ENCODE measurements at regions not wholly inside any gene's neighbourhood (a gene's known extent, or its start where the extent isn't known, plus 50 kb on each side); places are given as distances from the start of the nearest gene placed in this dataset.

- no peaks in the 10 kb centered on the region for H3K4me1 ChIP-seq
- H3K9me3 ChIP-seq, result no peaks in the 10 kb centered on the region
- no peak overlapping the region for H3K4me3 ChIP-seq
- no peak overlapping the region for H3K27ac ChIP-seq
- H3K36me3 ChIP-seq, result no peaks in the 10 kb centered on the region
- no peak for DNase-seq (ENCODE audit: low spot score in 2 of 2)
- H3K27me3 ChIP-seq, result no peaks in the 10 kb centered on the region
- TF ChIP-seq CTCF (IDR thresholded peaks at IDR 0.05), result no peak
- no peak for TF ChIP-seq POLR2AphosphoS5 (IDR thresholded peaks at IDR 0.05)
- no peak for TF ChIP-seq POLR2A (IDR thresholded peaks at IDR 0.05)
- intact Hi-C loops (cut with DNase I; ENCODE audit: low total_unique reads), result no loop called here
Observed at GRCh38 chr7:113825832-113826231, 93.0 kb downstream of the PPP1R3A start.

GRCh38 chr7:113824117-113824823 is 94.5 kb downstream of the PPP1R3A start:
- H3K4me1 ChIP-seq, result no peaks in the 10 kb centered on the region
- H3K4me3 ChIP-seq, result no peak overlapping the region
- no peaks in the 10 kb centered on the region for H3K9me3 ChIP-seq
- no peak for TF ChIP-seq POLR2AphosphoS5 (IDR thresholded peaks at IDR 0.05)
- no peak for TF ChIP-seq POLR2A (IDR thresholded peaks at IDR 0.05)
- no peak for TF ChIP-seq CTCF (IDR thresholded peaks at IDR 0.05)
- no peak overlapping the region for H3K27ac ChIP-seq
- no peaks in the 10 kb centered on the region for H3K36me3 ChIP-seq
- no peaks in the 10 kb centered on the region for H3K27me3 ChIP-seq
- no peak for DNase-seq (ENCODE audit: low spot score in 2 of 2)
- intact Hi-C loops (cut with DNase I; ENCODE audit: low total_unique reads), result no loop called here

- Histone ChIP-seq H3K27me3 (no peaks in the 10 kb centered on the region), H3K4me3 (no peak overlapping the region), H3K36me3 (no peaks in the 10 kb centered on the region), H3K9me3 (no peaks in the 10 kb centered on the region), H3K27ac (no peak overlapping the region), H3K4me1 (no peaks in the 10 kb centered on the region)
- intact Hi-C loops (cut with DNase I; ENCODE audit: low total_unique reads), result no loop called here
- TF ChIP-seq CTCF (IDR thresholded peaks at IDR 0.05) (no peak), POLR2A (IDR thresholded peaks at IDR 0.05) (no peak)
- no peak for DNase-seq (ENCODE audit: low spot score in 2 of 2)
Observed at GRCh38 chr7:113819474-113819873, 99.3 kb downstream of the PPP1R3A start.

GRCh38 chr7:113816639-113817038 is 102.2 kb downstream of the PPP1R3A start:
- H3K27ac ChIP-seq, result no peak overlapping the region
- H3K36me3 ChIP-seq, result no peaks in the 10 kb centered on the region
- H3K4me3 ChIP-seq, result no peak overlapping the region
- TF ChIP-seq POLR2A (IDR thresholded peaks at IDR 0.05) (no peak), POLR2AphosphoS5 (IDR thresholded peaks at IDR 0.05) (no peak), CTCF (IDR thresholded peaks at IDR 0.05) (no peak)
- H3K9me3 ChIP-seq, result no peaks in the 10 kb centered on the region
- no peaks in the 10 kb centered on the region for H3K27me3 ChIP-seq
- intact Hi-C loops (cut with DNase I; ENCODE audit: low total_unique reads), result no loop called here
- no peak for DNase-seq (ENCODE audit: low spot score in 2 of 2)
- no peaks in the 10 kb centered on the region for H3K4me1 ChIP-seq

GRCh38 chr7:113813471-113813870 is 105.3 kb downstream of the PPP1R3A start:
- intact Hi-C loops (cut with DNase I; ENCODE audit: low total_unique reads), result no loop called here
- H3K27me3 ChIP-seq, result no peaks in the 10 kb centered on the region
- no peaks in the 10 kb centered on the region for H3K36me3 ChIP-seq
- no peak overlapping the region for H3K4me3 ChIP-seq
- TF ChIP-seq POLR2A (IDR thresholded peaks at IDR 0.05) (no peak), CTCF (IDR thresholded peaks at IDR 0.05) (no peak), POLR2AphosphoS5 (IDR thresholded peaks at IDR 0.05) (no peak)
- no peaks in the 10 kb centered on the region for H3K9me3 ChIP-seq
- no peaks in the 10 kb centered on the region for H3K4me1 ChIP-seq
- no peak overlapping the region for H3K27ac ChIP-seq
- DNase-seq (ENCODE audit: low spot score in 2 of 2), result no peak

Data from breast epithelium (tissue), 4 donors.